ENCODE measurements at regions not wholly inside any gene's neighbourhood (a gene's known extent, or its start where the extent isn't known, plus 50 kb on each side); places are given as distances from the start of the nearest gene placed in this dataset.

- no peak for TF ChIP-seq CTCF (IDR thresholded peaks at IDR 0.05)
- Histone ChIP-seq H3K27me3 (no peaks in the 10 kb centered on the region), H3K9me3 (no peaks in the 10 kb centered on the region), H3K27ac (peak overlapping the region in 2 of 10 donors; percentile 13 to 26), H3K36me3 (no peaks in the 10 kb centered on the region), H3K4me1 (peaks cover 0 to 34% (median 14%) of the 10 kb centered on the region in 9 donors), H3K4me3 (no peak overlapping the region)
- ATAC-seq (peak in 3 of 8 donors; percentile 39 to 64 (median 55)), DNase-seq (no peak)
- intact Hi-C loops (cut with DNase I), result no loop called here
- WGBS, 2 donors, result 44 to 46% methylated on average over 5 of the region's 5 CpGs
These were observed 888.3 kb downstream of the LTN1 start for GRCh38 chr21:28104346-28104745.

GRCh38 chr21:28100366-28100765 lies 892.3 kb downstream of the LTN1 start:
- no peaks in the 10 kb centered on the region for H3K36me3 ChIP-seq
- no peaks in the 10 kb centered on the region for H3K27me3 ChIP-seq
- no peak overlapping the region for H3K4me3 ChIP-seq
- DNase-seq (no peak), ATAC-seq (no peak)
- peak overlapping the region in 4 of 10 donors; percentile 9 to 31 (median 19) for H3K27ac ChIP-seq
- peaks cover 0 to 40% (median 14%) of the 10 kb centered on the region in 9 donors for H3K4me1 ChIP-seq
- intact Hi-C loops (cut with DNase I), result no loop called here
- H3K9me3 ChIP-seq, result no peaks in the 10 kb centered on the region
- WGBS, 2 donors, result 76 to 84% methylated on average over 5 of the region's 5 CpGs
- no peak for TF ChIP-seq CTCF (IDR thresholded peaks at IDR 0.05)

- peaks cover 0 to 28% (median 7%) of the 10 kb centered on the region in 9 donors for H3K4me1 ChIP-seq
- TF ChIP-seq CTCF (IDR thresholded peaks at IDR 0.05), result no peak
- intact Hi-C loops (cut with DNase I), result loop anchor here in 2 of 10 donors (5.0 to 10.0 kb wide), 2 partner anchors 136 to 643 kb away; no protein-coding TSS in a partner anchor
- no peaks in the 10 kb centered on the region for H3K36me3 ChIP-seq
- no peaks in the 10 kb centered on the region for H3K9me3 ChIP-seq
- 28 to 29% methylated on average over 6 of the region's 6 CpGs for WGBS, 2 donors
- no peak overlapping the region for H3K4me3 ChIP-seq
- H3K27me3 ChIP-seq, result no peaks in the 10 kb centered on the region
- peak overlapping the region in 5 of 10 donors; percentile 11 to 71 (median 53) for H3K27ac ChIP-seq
- ATAC-seq, result peak; percentile 92 to 99 (median 95)
- peak; percentile 29 to 69 for DNase-seq
These were observed 893.5 kb downstream of the LTN1 start for GRCh38 chr21:28099001-28099705.

- Histone ChIP-seq H3K4me3 (no peak overlapping the region), H3K27ac (peak overlapping the region in 1 of 10 donors; percentile 35)
- ATAC-seq, result peak in 3 of 8 donors; percentile 52 to 75 (median 63)
These were observed 901.2 kb downstream of the LTN1 start for GRCh38 chr21:28091466-28091865.

More at GRCh38 chr21:28091466-28091865, 901.2 kb downstream of the LTN1 start:
- intact Hi-C loops (cut with DNase I), result loop anchor here in 1 of 10 donors (10.0 kb wide), 1 partner anchor 143 kb away; no protein-coding TSS in a partner anchor
- Histone ChIP-seq H3K9me3 (peaks cover 0 to 12% (median 0%) of the 10 kb centered on the region in 11 donors), H3K27me3 (no peaks in the 10 kb centered on the region), H3K36me3 (no peaks in the 10 kb centered on the region), H3K4me1 (peaks cover 0 to 11% (median 0%) of the 10 kb centered on the region in 9 donors)
- WGBS, 2 donors, result 84 to 92% methylated on average over 2 of the region's 2 CpGs
- TF ChIP-seq CTCF (IDR thresholded peaks at IDR 0.05), result no peak
- DNase-seq, result no peak

All from heart right ventricle (tissue), 16 donors.